ENCODE measurements at regions not wholly inside any gene's neighbourhood (a gene's known extent, or its start where the extent isn't known, plus 50 kb on each side); places are given as distances from the start of the nearest gene placed in this dataset.

GRCh38 chr21:22280851-22281250 is 1282.6 kb downstream of the NCAM2 start:
- H3K36me3 Mint-ChIP-seq (ENCODE audit: low read depth), result no peaks in the 10 kb centered on the region
- H3K4me1 Mint-ChIP-seq, result no peaks in the 10 kb centered on the region
- TF ChIP-seq CTCF (IDR thresholded peaks at IDR 0.05), result no peak
- no peaks in the 10 kb centered on the region for H3K27me3 Mint-ChIP-seq (ENCODE audit: low read depth, poor library complexity)
- no peak overlapping the region for H3K27ac Mint-ChIP-seq
- no peak for DNase-seq
- peaks cover 5% of the 10 kb centered on the region for H3K9me3 Mint-ChIP-seq
- H3K4me3 Mint-ChIP-seq, result no peak overlapping the region

- DNase-seq, result no peak
- no peak overlapping the region for H3K4me3 Mint-ChIP-seq
- no peak overlapping the region for H3K27ac Mint-ChIP-seq
- no peak for TF ChIP-seq CTCF (IDR thresholded peaks at IDR 0.05)
- H3K36me3 Mint-ChIP-seq (ENCODE audit: low read depth), result no peaks in the 10 kb centered on the region
- peaks cover 4% of the 10 kb centered on the region for H3K27me3 Mint-ChIP-seq (ENCODE audit: low read depth, poor library complexity)
- H3K9me3 Mint-ChIP-seq, result peaks cover 8% of the 10 kb centered on the region
- no peaks in the 10 kb centered on the region for H3K4me1 Mint-ChIP-seq
Observed at GRCh38 chr21:22288885-22289499, 1290.8 kb downstream of the NCAM2 start.

GRCh38 chr21:22292144-22292543 is 1293.9 kb downstream of the NCAM2 start:
- H3K4me3 Mint-ChIP-seq, result no peak overlapping the region
- DNase-seq, result no peak
- H3K4me1 Mint-ChIP-seq, result no peaks in the 10 kb centered on the region
- H3K36me3 Mint-ChIP-seq (ENCODE audit: low read depth), result no peaks in the 10 kb centered on the region
- peaks cover 1% of the 10 kb centered on the region for H3K9me3 Mint-ChIP-seq
- TF ChIP-seq CTCF (IDR thresholded peaks at IDR 0.05), result no peak
- peaks cover 4% of the 10 kb centered on the region for H3K27me3 Mint-ChIP-seq (ENCODE audit: low read depth, poor library complexity)
- H3K27ac Mint-ChIP-seq, result no peak overlapping the region

GRCh38 chr21:22297575-22297974 is 1299.4 kb downstream of the NCAM2 start:
- H3K9me3 Mint-ChIP-seq, result peaks cover 4% of the 10 kb centered on the region
- no peaks in the 10 kb centered on the region for H3K27me3 Mint-ChIP-seq (ENCODE audit: low read depth, poor library complexity)
- H3K27ac Mint-ChIP-seq, result no peak overlapping the region
- H3K4me3 Mint-ChIP-seq, result no peak overlapping the region
- DNase-seq, result no peak
- H3K4me1 Mint-ChIP-seq, result no peaks in the 10 kb centered on the region
- no peak for TF ChIP-seq CTCF (IDR thresholded peaks at IDR 0.05)
- H3K36me3 Mint-ChIP-seq (ENCODE audit: low read depth), result no peaks in the 10 kb centered on the region

GRCh38 chr21:22311741-22312462 is 1313.7 kb downstream of the NCAM2 start:
- no peaks in the 10 kb centered on the region for H3K36me3 Mint-ChIP-seq (ENCODE audit: low read depth)
- peaks cover 15% of the 10 kb centered on the region for H3K9me3 Mint-ChIP-seq
- no peaks in the 10 kb centered on the region for H3K27me3 Mint-ChIP-seq (ENCODE audit: low read depth, poor library complexity)
- H3K27ac Mint-ChIP-seq, result no peak overlapping the region
- TF ChIP-seq CTCF (IDR thresholded peaks at IDR 0.05), result no peak
- no peak overlapping the region for H3K4me3 Mint-ChIP-seq
- no peak for DNase-seq
- H3K4me1 Mint-ChIP-seq, result no peaks in the 10 kb centered on the region

- no peak overlapping the region for H3K27ac Mint-ChIP-seq
- peaks cover 15% of the 10 kb centered on the region for H3K9me3 Mint-ChIP-seq
- no peaks in the 10 kb centered on the region for H3K36me3 Mint-ChIP-seq (ENCODE audit: low read depth)
- H3K4me1 Mint-ChIP-seq, result no peaks in the 10 kb centered on the region
- no peak for DNase-seq
- H3K27me3 Mint-ChIP-seq (ENCODE audit: low read depth, poor library complexity), result no peaks in the 10 kb centered on the region
- H3K4me3 Mint-ChIP-seq, result no peak overlapping the region
- TF ChIP-seq CTCF (IDR thresholded peaks at IDR 0.05), result no peak
Observed at GRCh38 chr21:22314963-22315362, 1316.8 kb downstream of the NCAM2 start.

Data from nephron progenitor cell (in vitro differentiated cells).